ENCODE measurements at regions not wholly inside any gene's neighbourhood (a gene's known extent, or its start where the extent isn't known, plus 50 kb on each side); places are given as distances from the start of the nearest gene placed in this dataset.
A peak's percentile ranks its signal among the peaks of the same experiment; 100 is the strongest.

DNA sequence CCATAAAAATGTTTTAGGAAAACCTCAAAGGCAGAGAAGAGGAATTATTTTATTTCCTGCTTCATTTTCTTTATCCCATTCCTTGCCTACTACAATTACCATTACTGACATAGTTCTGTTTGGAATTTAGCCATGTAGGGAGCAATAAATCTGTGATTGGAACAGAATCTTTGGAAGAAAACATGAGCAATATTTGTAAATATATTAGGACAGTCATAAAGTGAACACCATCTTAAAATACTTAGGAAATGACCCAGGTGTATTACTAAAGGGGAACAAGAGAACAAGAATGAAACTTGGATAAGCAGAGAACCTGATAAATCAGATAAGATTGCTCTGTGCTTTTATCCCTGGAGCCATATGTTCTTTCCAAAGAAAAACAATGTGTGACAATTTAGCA, 1326.0 kb upstream of the FLRT2 start:
- no peak for DNase-seq (ENCODE audit: low read depth, low spot score)
- no peak for TF ChIP-seq CTCF (conservative IDR thresholded peaks at IDR 0.05)
- H3K4me3 Mint-ChIP-seq = no peak overlapping the region

DNA sequence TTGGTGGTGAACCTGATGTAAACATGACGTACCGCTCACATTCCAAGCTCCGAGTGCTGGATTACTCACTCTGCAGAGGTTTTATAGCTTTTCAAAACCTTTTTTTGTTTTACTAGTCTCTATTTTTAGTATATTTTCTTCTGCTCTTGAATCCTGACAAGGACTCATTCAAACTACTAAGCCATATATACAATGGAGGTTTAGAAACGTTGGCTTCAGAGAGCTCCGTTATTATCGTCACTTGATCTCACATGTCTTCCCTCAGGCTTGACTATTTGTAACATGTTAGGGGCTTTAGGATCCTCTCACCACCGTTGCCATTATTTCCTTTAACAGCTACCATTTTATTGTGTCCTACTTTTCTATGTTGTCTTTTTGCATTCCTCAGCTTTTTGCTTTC, 1321.5 kb upstream of the FLRT2 start:
- peak overlapping the region; percentile 88 for H3K27ac Mint-ChIP-seq (ENCODE audit: unreplicated experiment)

More for the DNA sequence above, 1326.0 kb upstream of the FLRT2 start:
- peaks cover 11% of the 10 kb centered on the region for H3K4me1 Mint-ChIP-seq
- no peaks in the 10 kb centered on the region for H3K27me3 Mint-ChIP-seq (ENCODE audit: low read depth)
- peaks cover 4% of the 10 kb centered on the region for H3K9me3 Mint-ChIP-seq
- H3K27ac Mint-ChIP-seq (ENCODE audit: unreplicated experiment) = no peak overlapping the region
- no peaks in the 10 kb centered on the region for H3K36me3 Mint-ChIP-seq (ENCODE audit: low read depth)

GRCh38 chr14:84209031-84209430, 1320.9 kb upstream of the FLRT2 start:
- Mint-ChIP-seq H3K9me3 (peaks cover 10% of the 10 kb centered on the region), H3K4me1 (peaks cover 14% of the 10 kb centered on the region), H3K27me3 (ENCODE audit: low read depth) (no peaks in the 10 kb centered on the region), H3K4me3 (peak overlapping the region; percentile 21), H3K36me3 (ENCODE audit: low read depth) (no peaks in the 10 kb centered on the region), H3K27ac (ENCODE audit: unreplicated experiment) (peak overlapping the region; percentile 88)
- no peak for TF ChIP-seq CTCF (conservative IDR thresholded peaks at IDR 0.05)
- DNase-seq (ENCODE audit: low read depth, low spot score) = no peak

More for the DNA sequence above, 1321.5 kb upstream of the FLRT2 start:
- H3K4me1 Mint-ChIP-seq = peaks cover 14% of the 10 kb centered on the region
- H3K27me3 Mint-ChIP-seq (ENCODE audit: low read depth) = no peaks in the 10 kb centered on the region
- H3K9me3 Mint-ChIP-seq = peaks cover 10% of the 10 kb centered on the region
- H3K36me3 Mint-ChIP-seq (ENCODE audit: low read depth) = no peaks in the 10 kb centered on the region
- H3K4me3 Mint-ChIP-seq = peak overlapping the region; percentile 21
- no peak for DNase-seq (ENCODE audit: low read depth, low spot score)
- no peak for TF ChIP-seq CTCF (conservative IDR thresholded peaks at IDR 0.05)

DNA sequence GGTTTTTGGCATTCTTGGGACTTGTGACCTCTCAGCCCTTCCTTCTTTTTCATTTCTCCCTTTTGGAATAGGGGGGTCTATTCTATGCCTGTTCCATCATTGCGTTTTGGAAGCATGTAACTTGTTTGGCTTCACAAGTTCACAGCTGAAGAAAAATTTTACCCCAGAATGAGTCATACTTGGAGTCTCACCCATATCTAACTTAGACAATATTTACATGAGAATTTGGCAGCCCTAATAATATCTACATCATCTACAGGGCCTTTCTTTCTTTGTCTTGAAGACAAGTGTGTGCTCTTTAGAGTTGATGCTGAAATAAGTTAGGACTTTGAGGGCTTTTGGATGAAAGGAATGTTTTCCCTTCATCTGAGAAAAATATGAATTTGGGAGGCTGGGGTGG, 1312.9 kb upstream of the FLRT2 start:
- Mint-ChIP-seq H3K27ac (ENCODE audit: unreplicated experiment) (no peak overlapping the region), H3K9me3 (peaks cover 18% of the 10 kb centered on the region), H3K4me1 (no peaks in the 10 kb centered on the region), H3K36me3 (ENCODE audit: low read depth) (no peaks in the 10 kb centered on the region), H3K27me3 (ENCODE audit: low read depth) (no peaks in the 10 kb centered on the region), H3K4me3 (no peak overlapping the region)
- DNase-seq (ENCODE audit: low read depth, low spot score) = no peak
- no peak for TF ChIP-seq CTCF (conservative IDR thresholded peaks at IDR 0.05)

DNA sequence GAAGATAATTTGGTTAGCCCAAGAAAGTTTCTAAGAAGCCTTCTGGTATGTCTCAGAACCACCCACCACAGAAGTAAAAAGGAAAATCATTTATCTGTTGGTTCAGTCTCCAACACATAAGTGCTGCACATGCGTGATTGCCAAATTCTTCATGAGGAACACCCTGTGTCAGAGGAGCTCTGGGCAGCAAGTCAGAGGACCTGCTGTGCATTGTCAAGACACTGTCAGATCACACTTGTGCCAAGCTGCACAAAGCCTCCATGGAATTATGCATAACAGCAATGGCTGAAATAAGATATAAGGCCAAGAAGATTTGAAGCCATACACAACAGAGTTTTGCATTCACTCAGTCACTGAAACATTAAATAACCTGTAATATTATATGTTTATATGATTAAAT, 1304.7 kb upstream of the FLRT2 start:
- Mint-ChIP-seq H3K27ac (ENCODE audit: unreplicated experiment) (no peak overlapping the region), H3K4me3 (no peak overlapping the region), H3K4me1 (peaks cover 9% of the 10 kb centered on the region), H3K36me3 (ENCODE audit: low read depth) (no peaks in the 10 kb centered on the region), H3K9me3 (peaks cover 3% of the 10 kb centered on the region), H3K27me3 (ENCODE audit: low read depth) (no peaks in the 10 kb centered on the region)
- DNase-seq (ENCODE audit: low read depth, low spot score) = no peak
- TF ChIP-seq CTCF (conservative IDR thresholded peaks at IDR 0.05) = no peak

- H3K27ac Mint-ChIP-seq (ENCODE audit: unreplicated experiment) = no peak overlapping the region
- no peak for DNase-seq (ENCODE audit: low read depth, low spot score)
- no peaks in the 10 kb centered on the region for H3K36me3 Mint-ChIP-seq (ENCODE audit: low read depth)
- H3K27me3 Mint-ChIP-seq (ENCODE audit: low read depth) = peaks cover 3% of the 10 kb centered on the region
- H3K4me3 Mint-ChIP-seq = no peak overlapping the region
- H3K9me3 Mint-ChIP-seq = no peaks in the 10 kb centered on the region
- H3K4me1 Mint-ChIP-seq = peaks cover 9% of the 10 kb centered on the region
- no peak for TF ChIP-seq CTCF (conservative IDR thresholded peaks at IDR 0.05)
Observed at GRCh38 chr14:84228702-84229101, 1301.2 kb upstream of the FLRT2 start.
